Spleen (tissue), 11 donors: ENCODE measurements at regions not wholly inside any gene's neighbourhood (a gene's known extent, or its start where the extent isn't known, plus 50 kb on each side); places are given as distances from the start of the nearest gene placed in this dataset.

Experiments used
- DNase-seq: peaks from one replicate; pipeline ENCODE4 v3.0.0-alpha.2; 2020
- H3K27ac ChIP-seq, 8 donors: fragments of 200-600 bp; sonication (generic) in 7 of 8; 1 replicate in 4 of 8; 2 replicates in 4 of 8; pipeline versions ENCODE4 v1.5.0 to v1.8.0; 2016 to 2021; ENCODE audit warnings: inconsistent platforms in 4 of 8, mild to moderate bottlenecking in 4 of 8, moderate library complexity in 1 of 8
- H3K27me3 ChIP-seq, 7 donors: fragments of 200-600 bp; sonication (generic) in 6 of 7; replicated peaks in 1 of 7; 1 replicate in 4 of 7; 2 replicates in 3 of 7; pipeline versions ENCODE4 v1.5.0 to v1.8.0; 2016 to 2021; ENCODE audit warnings: inconsistent platforms in 3 of 7, mild to moderate bottlenecking in 1 of 7
- H3K36me3 ChIP-seq, 6 donors: fragments of 200-600 bp; sonication (generic) in 5 of 6; 1 replicate in 4 of 6; 2 replicates in 2 of 6; pipeline versions ENCODE4 v1.5.0 to v1.8.0; 2016 to 2021; ENCODE audit warnings: inconsistent platforms in 2 of 6
- H3K4me1 ChIP-seq, 6 donors: fragments of 200-600 bp; sonication (generic) in 5 of 6; 1 replicate in 3 of 6; 2 replicates in 3 of 6; pipeline versions ENCODE4 v1.5.0 to v1.8.0; 2016 to 2021; ENCODE audit warnings: inconsistent platforms in 3 of 6
- H3K4me3 ChIP-seq, 8 donors: fragments of 200-600 bp; sonication (generic) in 7 of 8; 1 replicate in 4 of 8; 2 replicates in 4 of 8; pipeline versions ENCODE4 v1.5.0 to v1.8.0; 2016 to 2021; ENCODE audit warnings: inconsistent platforms in 4 of 8, mild to moderate bottlenecking in 4 of 8, moderate library complexity in 2 of 8
- H3K9me3 ChIP-seq, 8 donors: fragments of 200-600 bp; sonication (generic) in 7 of 8; 1 replicate in 4 of 8; 2 replicates in 4 of 8; pipeline versions ENCODE4 v1.5.0 to v1.8.0; 2016 to 2021; ENCODE audit warnings: inconsistent platforms in 4 of 8
- CTCF ChIP-seq, 11 experiments: fragments of 200-600 bp in 7 of 11; fragments of 450-650 bp in 4 of 11; sonication (generic) in 4 of 11; IDR thresholded peaks in 8 of 11; conservative IDR thresholded peaks in 3 of 11; 1 replicate in 7 of 11; 2 replicates in 4 of 11; pipeline versions ENCODE4 v1.4.0 to v1.8.0; 2016 to 2021; ENCODE audit warnings: antibody characterized with exemption in 11 of 11, inconsistent platforms in 4 of 11, mild to moderate bottlenecking in 1 of 11
- POLR2A ChIP-seq, 3 donors: fragments of 450-650 bp; IDR thresholded peaks; one replicate each; pipeline ENCODE4 v1.5.1; 2017; ENCODE audit warnings: antibody characterized with exemption in 3 of 3, mild to moderate bottlenecking in 1 of 3
- POLR2AphosphoS5 ChIP-seq, 3 donors: sonication (generic); formaldehyde crosslinking; IDR thresholded peaks; one replicate each; pipeline ENCODE4 v1.5.1; 2017; ENCODE audit warnings: antibody characterized with exemption in 3 of 3
- WGBS, 5 donors: extraction: QIAGEN DNeasy Blood & Tissue Kit in 3 of 5; methylation state at CpG; one replicate each; pipeline versions ENCODE4 v1.1.5 to v1.1.7; 2013 to 2018; 5-methylcytosine and 5-hydroxymethylcytosine counted together
- intact Hi-C: fragments of 100-400 bp; cut with DNase I; formaldehyde crosslinking; loops from one replicate; pipeline ENCODE4 v1.15.0; 2023; ENCODE audit warnings: low total_unique reads
- donor health status: healthy with polysubstance abuse.
- donor health status: DM: no; HTN: no; CAD: no; lungs with moderate emphysema.
- donor health status: DM: no; HTN: no; CAD: no.
- donor health status: Bipolar disorder and iron deficiency.
- donor health status: healthy.
- donor health status: DM: no; HTN: no; CAD: no.
- donor health status: DM: yes; HTN: yes; CAD: no.

GRCh38 chr14:37988472-37988871 is 219.2 kb upstream of the SSTR1 start:
- no peaks in the 10 kb centered on the region for H3K36me3 ChIP-seq
- no peaks in the 10 kb centered on the region for H3K4me1 ChIP-seq
- no peak overlapping the region for H3K27ac ChIP-seq
- WGBS, 5 donors = 84 to 94% (median 88%) methylated on average over 3 of the region's 3 CpGs
- intact Hi-C loops = loop anchor here (5.0 kb wide), 1 partner anchor 209 kb away; no protein-coding TSS in a partner anchor
- TF ChIP-seq POLR2A (IDR thresholded peaks at IDR 0.05) (no peak), CTCF (IDR thresholded peaks at IDR 0.05 in 8 of 11, conservative IDR thresholded peaks at IDR 0.05 in 3 of 11) (no peak), POLR2AphosphoS5 (IDR thresholded peaks at IDR 0.05) (no peak)
- DNase-seq = no peak
- H3K9me3 ChIP-seq = no peaks in the 10 kb centered on the region
- H3K4me3 ChIP-seq = no peak overlapping the region
- no peaks in the 10 kb centered on the region for H3K27me3 ChIP-seq

GRCh38 chr14:37991027-37991426 is 216.7 kb upstream of the SSTR1 start:
- intact Hi-C loops = no loop called here
- WGBS, 5 donors = 39 to 81% (median 52%) methylated on average over 1 of the region's 1 CpG
- TF ChIP-seq CTCF (IDR thresholded peaks at IDR 0.05 in 8 of 11, conservative IDR thresholded peaks at IDR 0.05 in 3 of 11) (no peak), POLR2AphosphoS5 (IDR thresholded peaks at IDR 0.05) (no peak), POLR2A (IDR thresholded peaks at IDR 0.05) (no peak)
- Histone ChIP-seq H3K9me3 (no peaks in the 10 kb centered on the region), H3K4me1 (no peaks in the 10 kb centered on the region), H3K27me3 (no peaks in the 10 kb centered on the region), H3K27ac (no peak overlapping the region), H3K36me3 (no peaks in the 10 kb centered on the region), H3K4me3 (no peak overlapping the region)
- DNase-seq = no peak

GRCh38 chr14:37992499-37992898 is 215.2 kb upstream of the SSTR1 start:
- Histone ChIP-seq H3K27me3 (no peaks in the 10 kb centered on the region), H3K9me3 (no peaks in the 10 kb centered on the region), H3K4me3 (no peak overlapping the region), H3K27ac (no peak overlapping the region), H3K4me1 (no peaks in the 10 kb centered on the region), H3K36me3 (no peaks in the 10 kb centered on the region)
- TF ChIP-seq CTCF (IDR thresholded peaks at IDR 0.05 in 8 of 11, conservative IDR thresholded peaks at IDR 0.05 in 3 of 11) (no peak), POLR2A (IDR thresholded peaks at IDR 0.05) (no peak)
- intact Hi-C loops = no loop called here
- DNase-seq = no peak

GRCh38 chr14:37994846-37995372 is 212.8 kb upstream of the SSTR1 start:
- WGBS, 5 donors = 79 to 90% (median 86%) methylated on average over 4 of the region's 4 CpGs
- Histone ChIP-seq H3K36me3 (no peaks in the 10 kb centered on the region), H3K9me3 (no peaks in the 10 kb centered on the region), H3K27ac (no peak overlapping the region), H3K27me3 (no peaks in the 10 kb centered on the region), H3K4me1 (no peaks in the 10 kb centered on the region), H3K4me3 (no peak overlapping the region)
- TF ChIP-seq POLR2AphosphoS5 (IDR thresholded peaks at IDR 0.05) = no peak
- TF ChIP-seq POLR2A (IDR thresholded peaks at IDR 0.05) = no peak
- no peak for TF ChIP-seq CTCF (IDR thresholded peaks at IDR 0.05 in 8 of 11, conservative IDR thresholded peaks at IDR 0.05 in 3 of 11)
- no peak for DNase-seq
- intact Hi-C loops = no loop called here
